HFFc6 (cell line): ENCODE measurements at regions not wholly inside any gene's neighbourhood (a gene's known extent, or its start where the extent isn't known, plus 50 kb on each side); places are given as distances from the start of the nearest gene placed in this dataset.

Experiments used
- DNase-seq: peaks from one replicate; pipeline ENCODE4 v3.0.0-alpha.2; 2018
- H3K27ac Mint-ChIP-seq: 2 replicates; pipeline ENCODE4 v1.8.0; 2020; ENCODE audit warnings: mild to moderate bottlenecking, mixed read lengths
- H3K27me3 Mint-ChIP-seq: 2 replicates; pipeline ENCODE4 v1.8.0; 2021; ENCODE audit warnings: mild to moderate bottlenecking, moderate library complexity, mixed read lengths; ENCODE audit not compliant: insufficient read depth
- H3K36me3 Mint-ChIP-seq: 2 replicates; pipeline ENCODE4 v1.8.0; 2021; ENCODE audit warnings: low read depth, mixed read lengths
- H3K4me1 Mint-ChIP-seq: 2 replicates; pipeline ENCODE4 v1.8.0; 2020; ENCODE audit warnings: low read depth, mixed read lengths
- H3K4me3 Mint-ChIP-seq: 2 replicates; pipeline ENCODE4 v1.8.0; 2020; ENCODE audit warnings: mild to moderate bottlenecking, moderate library complexity, mixed read lengths
- H3K9me3 Mint-ChIP-seq: 2 replicates; pipeline ENCODE4 v1.8.0; 2020; ENCODE audit warnings: mild to moderate bottlenecking, mixed read lengths
- TF ChIP-seq, protein P1 (sequence below): fragments of 200-600 bp; sonication (generic); IDR thresholded peaks from 2 replicates; pipeline ENCODE4 v1.5.0; 2021; ENCODE audit warnings: antibody characterized with exemption, mild to moderate bottlenecking

DNA sequence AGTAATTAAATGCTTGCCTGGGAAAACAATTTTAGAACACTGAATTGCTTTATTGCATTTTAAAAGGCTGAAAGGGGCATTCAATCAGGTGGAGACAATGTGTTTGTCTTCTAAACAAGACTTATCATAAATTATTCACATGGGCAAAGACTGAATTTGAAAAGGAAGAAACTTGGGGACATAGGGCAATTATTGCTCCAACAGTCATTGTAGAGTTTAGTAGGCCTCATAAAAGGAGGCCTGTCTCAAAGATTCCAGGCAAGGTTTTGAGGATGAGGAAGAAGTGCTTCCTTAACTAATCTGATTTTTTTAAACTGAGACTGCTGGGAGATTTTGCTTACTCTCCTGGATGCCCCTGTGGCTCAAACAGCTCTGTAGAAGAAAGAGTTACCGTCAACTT lies 174.4 kb upstream of the RPS6KA3 start:
- H3K36me3 Mint-ChIP-seq: no peaks in the 10 kb centered on the region
- no peak overlapping the region for H3K27ac Mint-ChIP-seq
- TF ChIP-seq, protein P1, sequence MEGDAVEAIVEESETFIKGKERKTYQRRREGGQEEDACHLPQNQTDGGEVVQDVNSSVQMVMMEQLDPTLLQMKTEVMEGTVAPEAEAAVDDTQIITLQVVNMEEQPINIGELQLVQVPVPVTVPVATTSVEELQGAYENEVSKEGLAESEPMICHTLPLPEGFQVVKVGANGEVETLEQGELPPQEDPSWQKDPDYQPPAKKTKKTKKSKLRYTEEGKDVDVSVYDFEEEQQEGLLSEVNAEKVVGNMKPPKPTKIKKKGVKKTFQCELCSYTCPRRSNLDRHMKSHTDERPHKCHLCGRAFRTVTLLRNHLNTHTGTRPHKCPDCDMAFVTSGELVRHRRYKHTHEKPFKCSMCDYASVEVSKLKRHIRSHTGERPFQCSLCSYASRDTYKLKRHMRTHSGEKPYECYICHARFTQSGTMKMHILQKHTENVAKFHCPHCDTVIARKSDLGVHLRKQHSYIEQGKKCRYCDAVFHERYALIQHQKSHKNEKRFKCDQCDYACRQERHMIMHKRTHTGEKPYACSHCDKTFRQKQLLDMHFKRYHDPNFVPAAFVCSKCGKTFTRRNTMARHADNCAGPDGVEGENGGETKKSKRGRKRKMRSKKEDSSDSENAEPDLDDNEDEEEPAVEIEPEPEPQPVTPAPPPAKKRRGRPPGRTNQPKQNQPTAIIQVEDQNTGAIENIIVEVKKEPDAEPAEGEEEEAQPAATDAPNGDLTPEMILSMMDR: no peak
- H3K4me3 Mint-ChIP-seq: no peak overlapping the region
- no peak for DNase-seq
- no peaks in the 10 kb centered on the region for H3K9me3 Mint-ChIP-seq
- no peaks in the 10 kb centered on the region for H3K27me3 Mint-ChIP-seq
- no peaks in the 10 kb centered on the region for H3K4me1 Mint-ChIP-seq

DNA sequence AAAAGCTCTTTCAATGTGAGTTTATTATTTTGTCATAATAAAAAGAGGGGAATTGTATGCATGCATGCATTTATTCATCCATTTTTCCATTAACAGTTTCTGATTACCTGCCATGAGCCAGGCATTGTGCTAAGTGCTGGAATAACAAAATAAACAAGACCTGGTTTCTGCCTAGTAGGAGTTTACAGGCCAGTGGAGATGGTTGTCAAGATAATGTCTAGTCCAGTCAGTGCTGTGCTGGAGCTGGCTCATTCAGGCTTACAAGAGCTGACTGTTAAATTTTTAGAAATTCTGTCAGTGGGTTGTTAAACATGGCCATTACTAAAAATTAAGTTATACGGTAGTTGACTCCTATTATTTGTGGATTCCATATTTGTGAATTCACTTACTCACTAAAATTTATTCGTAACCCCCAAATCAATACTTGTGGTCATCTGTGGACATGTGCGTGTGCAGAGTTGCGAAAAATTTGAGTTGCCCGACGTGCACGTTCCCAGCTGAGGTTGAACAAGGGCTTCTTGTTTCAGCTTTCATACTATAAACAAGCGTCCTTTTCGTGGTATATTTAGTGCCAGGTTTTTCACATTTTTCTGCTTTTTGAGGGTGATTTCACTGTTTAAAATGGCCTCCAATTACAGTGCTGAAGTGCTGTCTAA lies 172.3 kb upstream of the RPS6KA3 start:
- TF ChIP-seq, protein P1: no peak
- Mint-ChIP-seq H3K4me3 (no peak overlapping the region), H3K9me3 (no peaks in the 10 kb centered on the region), H3K36me3 (no peaks in the 10 kb centered on the region), H3K27me3 (no peaks in the 10 kb centered on the region; the same call in 1 of the 2 replicates), H3K4me1 (peaks cover 2% of the 10 kb centered on the region), H3K27ac (no peak overlapping the region)
- no peak for DNase-seq

DNA sequence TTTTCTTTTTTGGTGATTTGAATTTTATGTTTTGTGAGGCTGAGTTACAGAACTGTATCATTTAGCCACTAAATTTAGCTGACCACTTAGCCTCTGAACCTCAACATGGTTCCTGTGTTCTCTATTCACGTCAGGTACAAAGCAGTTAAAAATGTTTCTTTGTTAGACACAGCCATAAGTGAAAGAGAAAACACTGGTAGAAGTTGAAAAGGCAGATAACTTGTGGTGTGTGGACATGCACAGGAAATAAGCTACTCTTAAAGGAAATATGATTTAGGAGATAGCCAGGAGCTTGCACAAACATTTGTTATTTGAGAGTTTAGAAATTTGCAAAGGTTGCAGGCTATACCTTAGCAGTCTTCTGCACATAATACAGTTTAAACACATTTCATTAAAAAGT lies 171.0 kb upstream of the RPS6KA3 start:
- no peaks in the 10 kb centered on the region for H3K9me3 Mint-ChIP-seq
- DNase-seq: no peak
- no peaks in the 10 kb centered on the region; the same call in none of the 2 replicates for H3K27me3 Mint-ChIP-seq
- no peak overlapping the region for H3K4me3 Mint-ChIP-seq
- H3K4me1 Mint-ChIP-seq: peaks cover 15% of the 10 kb centered on the region
- TF ChIP-seq, protein P1: no peak
- H3K27ac Mint-ChIP-seq: no peak overlapping the region
- no peaks in the 10 kb centered on the region for H3K36me3 Mint-ChIP-seq

DNA sequence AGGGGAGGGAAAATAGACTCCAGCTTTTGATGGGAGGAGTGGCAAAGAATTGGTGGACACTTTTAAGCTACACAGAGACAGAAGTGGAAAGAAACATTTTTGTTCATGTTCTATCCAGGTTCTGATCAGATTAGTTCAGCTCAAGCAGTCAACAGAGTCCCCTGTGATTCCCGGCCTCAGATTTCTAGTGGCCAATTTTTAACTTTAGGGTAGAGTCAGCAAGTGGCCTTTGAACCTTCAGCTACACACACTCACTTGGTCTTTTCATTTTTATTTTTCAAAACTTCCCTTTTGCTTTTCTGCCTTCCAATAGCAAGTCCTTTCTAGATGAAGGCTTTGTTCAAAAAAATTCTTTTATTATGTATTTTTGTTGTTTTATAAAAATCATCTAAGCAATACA lies 169.2 kb upstream of the RPS6KA3 start:
- H3K27ac Mint-ChIP-seq: no peak overlapping the region
- H3K4me1 Mint-ChIP-seq: peaks cover 24% of the 10 kb centered on the region
- TF ChIP-seq, protein P1: no peak
- H3K9me3 Mint-ChIP-seq: no peaks in the 10 kb centered on the region
- H3K36me3 Mint-ChIP-seq: no peaks in the 10 kb centered on the region
- no peaks in the 10 kb centered on the region; the same call in none of the 2 replicates for H3K27me3 Mint-ChIP-seq
- H3K4me3 Mint-ChIP-seq: no peak overlapping the region
- DNase-seq: no peak

DNA sequence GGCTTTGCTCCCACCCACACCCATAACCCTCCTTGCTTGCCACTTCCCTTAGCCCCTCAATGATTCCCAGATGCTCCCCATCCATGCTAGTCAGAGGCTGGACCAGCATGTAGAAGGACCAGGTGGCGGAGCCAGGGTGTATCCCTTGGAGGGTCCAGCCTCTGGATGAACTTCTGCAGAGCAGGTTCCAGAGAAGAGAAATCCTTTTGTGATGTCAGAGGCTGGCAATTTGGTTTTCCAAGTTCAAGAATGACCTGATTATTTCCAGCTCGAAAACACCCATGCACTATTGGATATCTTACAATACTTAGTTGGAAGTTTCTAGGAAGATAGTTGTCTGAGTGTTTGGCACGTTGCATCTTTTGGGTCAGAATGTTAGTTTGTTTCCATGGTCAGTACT lies 168.3 kb upstream of the RPS6KA3 start:
- Mint-ChIP-seq H3K9me3 (no peaks in the 10 kb centered on the region), H3K4me1 (peaks cover 24% of the 10 kb centered on the region), H3K27me3 (no peaks in the 10 kb centered on the region; the same call in none of the 2 replicates), H3K27ac (no peak overlapping the region), H3K36me3 (no peaks in the 10 kb centered on the region), H3K4me3 (no peak overlapping the region)
- TF ChIP-seq, protein P1: no peak
- DNase-seq: no peak
